ENCODE measurements at regions not wholly inside any gene's neighbourhood (a gene's known extent, or its start where the extent isn't known, plus 50 kb on each side); places are given as distances from the start of the nearest gene placed in this dataset.

GRCh38 chr4:129167640-129168260 is 71.8 kb downstream of the C4orf33 start:
- DNase-seq: no peak

- no peak for DNase-seq
Observed at GRCh38 chr4:129172181-129172580, 76.2 kb downstream of the C4orf33 start.

GRCh38 chr4:129176864-129177263 is 80.9 kb downstream of the C4orf33 start:
- DNase-seq: no peak

- no peak for DNase-seq
Observed at GRCh38 chr4:129179276-129179675, 83.3 kb downstream of the C4orf33 start.

- no peak for DNase-seq
Observed at GRCh38 chr4:129189630-129190029, 93.7 kb downstream of the C4orf33 start.

GRCh38 chr4:129193357-129194100 is 97.6 kb downstream of the C4orf33 start:
- no peak for DNase-seq

GRCh38 chr4:129208481-129208880 is 112.5 kb downstream of the C4orf33 start:
- DNase-seq: no peak

- DNase-seq: no peak
Observed at GRCh38 chr4:129213692-129214091, 117.7 kb downstream of the C4orf33 start.

- DNase-seq: no peak
Observed at GRCh38 chr4:129218360-129218759, 122.4 kb downstream of the C4orf33 start.

GRCh38 chr4:129218897-129219296 is 122.9 kb downstream of the C4orf33 start:
- no peak for DNase-seq

GRCh38 chr4:129220254-129220653 is 124.3 kb downstream of the C4orf33 start:
- DNase-seq: no peak

GRCh38 chr4:129223945-129224344 is 128.0 kb downstream of the C4orf33 start:
- DNase-seq: no peak

GRCh38 chr4:129230846-129231245 is 134.9 kb downstream of the C4orf33 start:
- no peak for DNase-seq

- DNase-seq: no peak
Observed at GRCh38 chr4:129231945-129232588, 136.1 kb downstream of the C4orf33 start.

- DNase-seq: no peak
Observed at GRCh38 chr4:129232589-129233337, 136.8 kb downstream of the C4orf33 start.

GRCh38 chr4:129233691-129234090 is 137.7 kb downstream of the C4orf33 start:
- no peak for DNase-seq

- DNase-seq: no peak
Observed at GRCh38 chr4:129236351-129236750, 140.4 kb downstream of the C4orf33 start.

GRCh38 chr4:129239088-129239487 is 143.1 kb downstream of the C4orf33 start:
- DNase-seq: no peak

GRCh38 chr4:129240816-129241215 is 144.9 kb downstream of the C4orf33 start:
- DNase-seq: no peak

GRCh38 chr4:129246145-129246544 is 150.2 kb downstream of the C4orf33 start:
- DNase-seq: no peak

- no peak for DNase-seq
Observed at GRCh38 chr4:129246910-129247461, 151.0 kb downstream of the C4orf33 start.

- no peak for DNase-seq
Observed at GRCh38 chr4:129248621-129249020, 152.7 kb downstream of the C4orf33 start.

GRCh38 chr4:129254126-129254525 is 158.2 kb downstream of the C4orf33 start:
- no peak for DNase-seq

All from activated CD4-positive, CD25-positive, alpha-beta regulatory T cell (primary cell).